ENCODE measurements at regions not wholly inside any gene's neighbourhood (a gene's known extent, or its start where the extent isn't known, plus 50 kb on each side); places are given as distances from the start of the nearest gene placed in this dataset.

DNA sequence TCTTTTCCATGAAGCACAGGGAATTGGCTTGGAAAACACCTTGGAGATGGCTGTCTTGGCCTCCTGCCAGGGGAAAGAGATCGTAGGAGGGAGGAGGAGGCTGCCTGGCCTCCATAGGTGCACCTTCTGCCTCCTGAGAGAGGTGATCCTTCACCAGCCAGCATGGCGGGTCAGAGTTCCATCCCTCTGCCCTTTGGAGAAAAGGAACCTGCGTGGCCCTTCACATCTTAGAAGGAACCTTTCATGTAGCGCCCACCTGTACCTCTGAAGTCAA lies 58.2 kb upstream of the DRD2 start:
- TF ChIP-seq, protein P1, sequence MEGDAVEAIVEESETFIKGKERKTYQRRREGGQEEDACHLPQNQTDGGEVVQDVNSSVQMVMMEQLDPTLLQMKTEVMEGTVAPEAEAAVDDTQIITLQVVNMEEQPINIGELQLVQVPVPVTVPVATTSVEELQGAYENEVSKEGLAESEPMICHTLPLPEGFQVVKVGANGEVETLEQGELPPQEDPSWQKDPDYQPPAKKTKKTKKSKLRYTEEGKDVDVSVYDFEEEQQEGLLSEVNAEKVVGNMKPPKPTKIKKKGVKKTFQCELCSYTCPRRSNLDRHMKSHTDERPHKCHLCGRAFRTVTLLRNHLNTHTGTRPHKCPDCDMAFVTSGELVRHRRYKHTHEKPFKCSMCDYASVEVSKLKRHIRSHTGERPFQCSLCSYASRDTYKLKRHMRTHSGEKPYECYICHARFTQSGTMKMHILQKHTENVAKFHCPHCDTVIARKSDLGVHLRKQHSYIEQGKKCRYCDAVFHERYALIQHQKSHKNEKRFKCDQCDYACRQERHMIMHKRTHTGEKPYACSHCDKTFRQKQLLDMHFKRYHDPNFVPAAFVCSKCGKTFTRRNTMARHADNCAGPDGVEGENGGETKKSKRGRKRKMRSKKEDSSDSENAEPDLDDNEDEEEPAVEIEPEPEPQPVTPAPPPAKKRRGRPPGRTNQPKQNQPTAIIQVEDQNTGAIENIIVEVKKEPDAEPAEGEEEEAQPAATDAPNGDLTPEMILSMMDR (IDR thresholded peaks at IDR 0.05): no peak
- no peak for TF ChIP-seq POLR2A (IDR thresholded peaks at IDR 0.05)
